Ishikawa (cell line): ENCODE measurements at regions not wholly inside any gene's neighbourhood (a gene's known extent, or its start where the extent isn't known, plus 50 kb on each side); places are given as distances from the start of the nearest gene placed in this dataset.

Experiments
- EP300 ChIP-seq: IDR thresholded peaks from 2 replicates; pipeline ENCODE4 v1.6.1; 2012; ENCODE audit warnings: borderline replicate concordance
- FOXM1 ChIP-seq: IDR thresholded peaks from 2 replicates; pipeline ENCODE4 v1.6.1; 2012; ENCODE audit warnings: low read depth, borderline replicate concordance
- NFIC ChIP-seq: IDR thresholded peaks from 2 replicates; pipeline ENCODE4 v1.6.1; 2012
- RAD21 ChIP-seq: IDR thresholded peaks from 2 replicates; pipeline ENCODE4 v1.6.1; 2012; ENCODE audit warnings: low read depth
- TAF1 ChIP-seq: IDR thresholded peaks from 2 replicates; pipeline ENCODE4 v1.6.1; 2012; ENCODE audit warnings: low read depth, mild to moderate bottlenecking
- YY1 ChIP-seq: IDR thresholded peaks from 2 replicates; pipeline ENCODE4 v1.6.1; 2012; ENCODE audit warnings: low read depth
- TF ChIP-seq, protein P1 (sequence below): IDR thresholded peaks from 2 replicates; pipeline ENCODE4 v1.6.1; 2012; ENCODE audit warnings: low read depth, mild to moderate bottlenecking
- TF ChIP-seq, protein P2 (sequence below): IDR thresholded peaks from 2 replicates; pipeline ENCODE4 v1.6.1; 2012

DNA sequence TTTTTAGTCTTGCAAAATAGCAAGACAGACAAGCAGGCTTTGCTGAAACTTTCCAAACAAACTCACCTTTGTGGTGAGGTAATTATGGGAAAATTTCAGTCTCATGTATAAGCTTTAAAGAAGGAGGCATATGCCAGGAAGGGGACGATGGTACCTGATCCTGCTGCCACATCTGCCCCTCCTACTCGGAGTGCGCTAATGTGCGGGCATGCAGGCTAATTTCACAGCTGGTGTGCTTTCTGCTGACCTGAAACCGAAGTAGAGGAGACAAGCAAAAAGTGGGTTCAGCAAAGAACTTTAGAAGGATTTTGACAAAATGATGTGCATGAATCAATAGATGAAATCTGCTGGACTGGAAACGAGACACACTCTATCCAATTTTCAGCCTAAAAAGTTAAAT lies 117.1 kb upstream of the IRX4 start:
- TF ChIP-seq YY1 (no peak), TAF1 (no peak), FOXM1 (no peak), NFIC (no peak), RAD21 (no peak), EP300 (no peak)
- TF ChIP-seq, protein P1, sequence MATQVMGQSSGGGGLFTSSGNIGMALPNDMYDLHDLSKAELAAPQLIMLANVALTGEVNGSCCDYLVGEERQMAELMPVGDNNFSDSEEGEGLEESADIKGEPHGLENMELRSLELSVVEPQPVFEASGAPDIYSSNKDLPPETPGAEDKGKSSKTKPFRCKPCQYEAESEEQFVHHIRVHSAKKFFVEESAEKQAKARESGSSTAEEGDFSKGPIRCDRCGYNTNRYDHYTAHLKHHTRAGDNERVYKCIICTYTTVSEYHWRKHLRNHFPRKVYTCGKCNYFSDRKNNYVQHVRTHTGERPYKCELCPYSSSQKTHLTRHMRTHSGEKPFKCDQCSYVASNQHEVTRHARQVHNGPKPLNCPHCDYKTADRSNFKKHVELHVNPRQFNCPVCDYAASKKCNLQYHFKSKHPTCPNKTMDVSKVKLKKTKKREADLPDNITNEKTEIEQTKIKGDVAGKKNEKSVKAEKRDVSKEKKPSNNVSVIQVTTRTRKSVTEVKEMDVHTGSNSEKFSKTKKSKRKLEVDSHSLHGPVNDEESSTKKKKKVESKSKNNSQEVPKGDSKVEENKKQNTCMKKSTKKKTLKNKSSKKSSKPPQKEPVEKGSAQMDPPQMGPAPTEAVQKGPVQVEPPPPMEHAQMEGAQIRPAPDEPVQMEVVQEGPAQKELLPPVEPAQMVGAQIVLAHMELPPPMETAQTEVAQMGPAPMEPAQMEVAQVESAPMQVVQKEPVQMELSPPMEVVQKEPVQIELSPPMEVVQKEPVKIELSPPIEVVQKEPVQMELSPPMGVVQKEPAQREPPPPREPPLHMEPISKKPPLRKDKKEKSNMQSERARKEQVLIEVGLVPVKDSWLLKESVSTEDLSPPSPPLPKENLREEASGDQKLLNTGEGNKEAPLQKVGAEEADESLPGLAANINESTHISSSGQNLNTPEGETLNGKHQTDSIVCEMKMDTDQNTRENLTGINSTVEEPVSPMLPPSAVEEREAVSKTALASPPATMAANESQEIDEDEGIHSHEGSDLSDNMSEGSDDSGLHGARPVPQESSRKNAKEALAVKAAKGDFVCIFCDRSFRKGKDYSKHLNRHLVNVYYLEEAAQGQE: no peak
- TF ChIP-seq, protein P2, sequence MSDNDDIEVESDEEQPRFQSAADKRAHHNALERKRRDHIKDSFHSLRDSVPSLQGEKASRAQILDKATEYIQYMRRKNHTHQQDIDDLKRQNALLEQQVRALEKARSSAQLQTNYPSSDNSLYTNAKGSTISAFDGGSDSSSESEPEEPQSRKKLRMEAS: no peak
